ENCODE measurements at regions not wholly inside any gene's neighbourhood (a gene's known extent, or its start where the extent isn't known, plus 50 kb on each side); places are given as distances from the start of the nearest gene placed in this dataset.
"Not testable (repeated sequence)": the region's sequence is repeated elsewhere in the genome, so short reads cannot be mapped to it uniquely, and the experiment has no call there.

DNA sequence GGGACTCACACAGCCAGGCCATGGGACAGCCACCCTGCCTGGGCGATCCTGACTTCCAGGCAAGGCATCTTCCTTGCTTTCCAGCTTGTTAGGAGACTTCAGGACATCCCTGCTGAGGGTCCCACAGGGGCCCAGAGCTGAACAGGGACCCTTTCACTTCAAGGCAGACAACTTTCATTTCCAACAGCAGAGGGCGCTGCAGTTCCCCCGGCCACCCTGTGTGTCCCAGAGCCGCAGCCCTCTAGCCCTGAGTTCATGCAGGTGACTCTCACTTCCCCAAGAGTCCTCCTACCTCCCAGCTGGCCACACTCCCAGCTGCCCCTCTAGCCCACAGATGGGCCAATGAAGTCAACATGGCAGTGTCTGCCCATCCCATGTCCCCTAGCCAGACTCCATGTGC, 1556.0 kb downstream of the FOXD4L5 start:
- H2AFZ ChIP-seq (replicated peaks; ENCODE audit: low read length, poor library complexity); H4K5ac ChIP-seq (ENCODE audit: low read depth, low read length); H4K20me1 ChIP-seq (ENCODE audit: insufficient read depth, low read length); H3K56ac ChIP-seq (ENCODE audit: extremely low read depth, insufficient read depth, low read length); H2BK120ac ChIP-seq (ENCODE audit: low read depth, low read length); H3K9me3 ChIP-seq (ENCODE audit: control insufficient read depth, insufficient read depth, low read length); CTCF ChIA-PET; H2AK9ac ChIP-seq (replicated peaks; ENCODE audit: low read depth, low read length, poor library complexity); H2AK5ac ChIP-seq (ENCODE audit: low read depth, low read length); H3K9me1 ChIP-seq (ENCODE audit: insufficient read depth, low read length); H3K79me1 ChIP-seq (ENCODE audit: low read depth in 1 of 2, low read length in 2 of 2); in situ Hi-C loops (cut with MboI; ENCODE audit: low sequenced_read_pairs); H3K27me3 ChIP-seq (ENCODE audit: control insufficient read depth, insufficient read depth, low read length); H3K14ac ChIP-seq (replicated peaks; ENCODE audit: low read depth, low read length); POLR2A ChIA-PET (ENCODE audit: unreplicated experiment); H3K4me2 ChIP-seq (ENCODE audit: low read depth, low read length); dilution Hi-C loops (cut with HindIII; ENCODE audit: low sequenced_read_pairs, unreplicated experiment); H3K9ac ChIP-seq (ENCODE audit: low read depth, low read length); H4K91ac ChIP-seq (ENCODE audit: insufficient read depth, low read depth, low read length); H3K18ac ChIP-seq (ENCODE audit: low read depth, low read length); ATAC-seq (ENCODE audit: low read depth); H3K4me1 ChIP-seq (ENCODE audit: control insufficient read depth, insufficient read depth, low read length); H4K8ac ChIP-seq (ENCODE audit: low read depth in 2 of 2, low read length in 2 of 2); BruUV-seq (replicated peaks); DNase-seq; H2BK5ac ChIP-seq (ENCODE audit: low read depth, low read length, poor library complexity, severe bottlenecking); intact Hi-C loops (cut with micrococcal nuclease); H2BK15ac ChIP-seq (ENCODE audit: low read depth, low read length); H2BK20ac ChIP-seq (ENCODE audit: low read depth, low read length); H3K36me3 ChIP-seq (ENCODE audit: control insufficient read depth, insufficient read depth, low read length); H3K23ac ChIP-seq (ENCODE audit: low read depth, low read length); H3K4ac ChIP-seq (ENCODE audit: low read depth, low read length); H3K27ac ChIP-seq (ENCODE audit: insufficient read depth, low read length); H3K4me3 ChIP-seq (ENCODE audit: insufficient read depth, low read depth, low read length): not testable (repeated sequence)
- 47% methylated on average over 4 of the region's 4 CpGs; no CpG with 5 or more reads in 1 of the 2 experiments for WGBS, 2 experiments (ENCODE audit: extremely low coverage in 2 of 2, insufficient read length in 1 of 2)
